Osteoblast (primary cell): ENCODE measurements at regions not wholly inside any gene's neighbourhood (a gene's known extent, or its start where the extent isn't known, plus 50 kb on each side); places are given as distances from the start of the nearest gene placed in this dataset.

Experiments
- DNase-seq: peaks from one replicate; pipeline ENCODE4 v3.0.0; 2011; ENCODE audit warnings: low spot score, mixed read lengths; ENCODE audit not compliant: insufficient read length; ENCODE audit errors: missing footprints
- H2AFZ ChIP-seq: 2 replicates; pipeline ENCODE4 v1.6.0; 2011; ENCODE audit warnings: mild to moderate bottlenecking, low read length
- H3K27ac ChIP-seq: 2 replicates; pipeline ENCODE4 v1.5.1; 2011; ENCODE audit warnings: mild to moderate bottlenecking, low read depth, low read length, moderate library complexity
- H3K27me3 ChIP-seq: 2 replicates; pipeline ENCODE4 v1.6.0; 2012; ENCODE audit warnings: mild to moderate bottlenecking, control low read depth, inconsistent platforms, low read length, moderate library complexity; ENCODE audit not compliant: insufficient read depth
- H3K36me3 ChIP-seq: 2 replicates; pipeline ENCODE4 v1.5.1; 2011; ENCODE audit warnings: mild to moderate bottlenecking, low read length, control low read depth, moderate library complexity; ENCODE audit not compliant: insufficient read depth
- H3K4me1 ChIP-seq: 2 replicates; pipeline ENCODE4 v1.5.1; 2011; ENCODE audit warnings: mild to moderate bottlenecking, low read length, control low read depth, moderate library complexity; ENCODE audit not compliant: insufficient read depth
- H3K4me2 ChIP-seq: 2 replicates; pipeline ENCODE4 v1.6.0; 2011; ENCODE audit warnings: mild to moderate bottlenecking, low read length; ENCODE audit not compliant: insufficient read depth
- H3K4me3 ChIP-seq: fragments of 200-600 bp; sonication (generic); 3 replicates; pipeline ENCODE4 v1.5.1; 2012; ENCODE audit warnings: mild to moderate bottlenecking, low read length, inconsistent platforms; ENCODE audit not compliant: insufficient read depth
- H3K79me2 ChIP-seq: 2 replicates; pipeline ENCODE4 v1.6.0; 2012; ENCODE audit warnings: mild to moderate bottlenecking, low read length, control low read depth, inconsistent platforms; ENCODE audit not compliant: insufficient read depth
- H3K9me3 ChIP-seq: 2 replicates; pipeline ENCODE4 v1.5.1; 2011; ENCODE audit warnings: low read depth, low read length, control low read depth
- H4K20me1 ChIP-seq: 2 replicates; pipeline ENCODE4 v1.6.0; 2012; ENCODE audit warnings: mild to moderate bottlenecking, low read length, control low read depth; ENCODE audit not compliant: insufficient read depth
- TF ChIP-seq, protein P1 (sequence below): IDR thresholded peaks from 2 replicates; pipeline ENCODE4 v1.5.1; 2011; ENCODE audit warnings: mild to moderate bottlenecking, low read depth, low read length, moderate library complexity; ENCODE audit errors: extremely low read depth

DNA sequence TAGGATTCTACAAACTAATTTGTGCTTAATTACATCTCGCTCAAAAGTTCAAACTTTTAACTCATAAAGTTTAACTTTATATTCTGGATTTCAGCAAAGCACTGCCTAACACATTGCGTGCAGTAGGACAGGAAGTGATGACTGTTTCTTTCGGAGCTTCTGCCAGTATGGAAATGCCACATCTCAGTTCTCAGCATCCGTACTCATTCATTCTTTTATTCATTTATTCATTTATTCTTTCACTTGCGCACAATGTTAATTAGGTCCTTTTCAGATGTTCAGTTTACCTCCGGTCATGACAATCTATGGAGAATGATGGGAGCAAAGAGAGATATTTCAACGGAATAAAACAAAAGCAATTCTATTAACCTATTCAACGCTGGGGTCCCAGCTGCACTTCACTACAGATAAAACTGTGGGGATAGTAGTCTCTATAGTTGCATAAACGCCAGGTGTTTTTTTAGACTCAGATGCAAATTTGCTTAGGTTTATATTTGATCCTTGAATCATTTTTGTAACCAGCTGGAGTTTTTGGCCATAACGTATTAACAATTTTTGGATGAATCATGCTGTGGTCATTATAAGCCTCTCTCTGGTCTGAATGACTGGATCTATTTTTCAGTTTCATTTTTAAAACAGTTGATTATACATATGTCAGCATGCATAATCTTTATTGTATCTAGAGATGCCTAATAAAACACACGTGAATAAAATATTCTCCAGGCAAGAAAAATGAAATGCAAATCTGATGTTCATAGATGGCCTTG lies 143.9 kb downstream of the KCNJ2 start:
- Histone ChIP-seq H2AFZ (no peak overlapping the region), H3K4me3 (no peak overlapping the region), H4K20me1 (no peaks in the 10 kb centered on the region), H3K79me2 (no peaks in the 10 kb centered on the region), H3K27ac (peak overlapping the region; percentile 32), H3K4me1 (no peaks in the 10 kb centered on the region), H3K27me3 (no peaks in the 10 kb centered on the region), H3K4me2 (no peak overlapping the region), H3K9me3 (no peaks in the 10 kb centered on the region), H3K36me3 (no peaks in the 10 kb centered on the region)
- TF ChIP-seq, protein P1, sequence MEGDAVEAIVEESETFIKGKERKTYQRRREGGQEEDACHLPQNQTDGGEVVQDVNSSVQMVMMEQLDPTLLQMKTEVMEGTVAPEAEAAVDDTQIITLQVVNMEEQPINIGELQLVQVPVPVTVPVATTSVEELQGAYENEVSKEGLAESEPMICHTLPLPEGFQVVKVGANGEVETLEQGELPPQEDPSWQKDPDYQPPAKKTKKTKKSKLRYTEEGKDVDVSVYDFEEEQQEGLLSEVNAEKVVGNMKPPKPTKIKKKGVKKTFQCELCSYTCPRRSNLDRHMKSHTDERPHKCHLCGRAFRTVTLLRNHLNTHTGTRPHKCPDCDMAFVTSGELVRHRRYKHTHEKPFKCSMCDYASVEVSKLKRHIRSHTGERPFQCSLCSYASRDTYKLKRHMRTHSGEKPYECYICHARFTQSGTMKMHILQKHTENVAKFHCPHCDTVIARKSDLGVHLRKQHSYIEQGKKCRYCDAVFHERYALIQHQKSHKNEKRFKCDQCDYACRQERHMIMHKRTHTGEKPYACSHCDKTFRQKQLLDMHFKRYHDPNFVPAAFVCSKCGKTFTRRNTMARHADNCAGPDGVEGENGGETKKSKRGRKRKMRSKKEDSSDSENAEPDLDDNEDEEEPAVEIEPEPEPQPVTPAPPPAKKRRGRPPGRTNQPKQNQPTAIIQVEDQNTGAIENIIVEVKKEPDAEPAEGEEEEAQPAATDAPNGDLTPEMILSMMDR: no peak
- peak; percentile 51 for DNase-seq

DNA sequence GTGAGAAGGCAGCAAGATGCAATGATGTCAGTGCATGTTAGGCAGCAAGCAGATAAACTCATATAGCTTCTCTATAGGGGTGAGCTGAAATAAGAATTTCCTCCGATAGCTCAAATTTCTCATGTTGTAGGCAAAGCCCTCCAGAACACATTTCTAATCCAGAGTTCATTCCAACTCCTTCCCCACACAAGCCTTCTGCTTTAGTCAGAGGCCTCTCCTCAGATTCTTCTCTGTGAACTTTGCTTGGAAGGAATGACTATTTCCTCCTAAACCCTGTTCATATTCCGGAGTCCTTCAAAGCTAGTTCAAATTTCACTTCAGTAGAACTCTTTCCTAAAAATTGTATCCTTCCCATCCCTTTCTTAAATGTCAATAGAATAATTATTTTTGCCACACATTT lies 144.8 kb downstream of the KCNJ2 start:
- H2AFZ ChIP-seq: no peak overlapping the region
- H4K20me1 ChIP-seq: no peaks in the 10 kb centered on the region
- peak overlapping the region; percentile 4 for H3K4me2 ChIP-seq
- peak overlapping the region; percentile 19 for H3K27ac ChIP-seq
- TF ChIP-seq, protein P1: no peak
- no peak overlapping the region for H3K4me3 ChIP-seq
- H3K36me3 ChIP-seq: no peaks in the 10 kb centered on the region
- H3K79me2 ChIP-seq: no peaks in the 10 kb centered on the region
- H3K9me3 ChIP-seq: no peaks in the 10 kb centered on the region
- DNase-seq: no peak
- H3K27me3 ChIP-seq: no peaks in the 10 kb centered on the region
- no peaks in the 10 kb centered on the region for H3K4me1 ChIP-seq

DNA sequence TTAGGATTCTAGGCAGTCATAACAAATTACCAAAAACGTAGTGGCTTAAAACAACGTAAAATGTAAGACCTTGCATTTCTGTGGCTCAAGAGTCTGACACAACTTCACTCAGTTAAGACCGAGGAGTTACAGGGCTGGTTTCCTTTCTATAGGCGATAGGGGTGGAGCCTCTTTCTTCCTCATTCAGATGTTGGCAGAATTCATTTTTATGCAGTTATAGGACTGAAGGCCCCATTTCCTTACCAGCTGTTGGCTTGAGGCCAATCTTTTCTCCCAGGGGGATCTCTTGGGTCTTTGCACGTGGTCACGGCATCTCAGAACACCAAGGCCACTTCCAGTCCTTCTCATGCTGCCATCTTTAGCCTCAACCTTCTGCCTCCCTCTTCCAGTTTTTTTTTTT lies 145.2 kb downstream of the KCNJ2 start:
- no peak overlapping the region for H3K27ac ChIP-seq
- H3K36me3 ChIP-seq: no peaks in the 10 kb centered on the region
- no peaks in the 10 kb centered on the region for H4K20me1 ChIP-seq
- H2AFZ ChIP-seq: no peak overlapping the region
- no peaks in the 10 kb centered on the region for H3K27me3 ChIP-seq
- H3K4me1 ChIP-seq: no peaks in the 10 kb centered on the region
- no peaks in the 10 kb centered on the region for H3K9me3 ChIP-seq
- H3K4me3 ChIP-seq: no peak overlapping the region
- no peaks in the 10 kb centered on the region for H3K79me2 ChIP-seq
- TF ChIP-seq, protein P1: no peak
- no peak for DNase-seq
- no peak overlapping the region for H3K4me2 ChIP-seq

DNA sequence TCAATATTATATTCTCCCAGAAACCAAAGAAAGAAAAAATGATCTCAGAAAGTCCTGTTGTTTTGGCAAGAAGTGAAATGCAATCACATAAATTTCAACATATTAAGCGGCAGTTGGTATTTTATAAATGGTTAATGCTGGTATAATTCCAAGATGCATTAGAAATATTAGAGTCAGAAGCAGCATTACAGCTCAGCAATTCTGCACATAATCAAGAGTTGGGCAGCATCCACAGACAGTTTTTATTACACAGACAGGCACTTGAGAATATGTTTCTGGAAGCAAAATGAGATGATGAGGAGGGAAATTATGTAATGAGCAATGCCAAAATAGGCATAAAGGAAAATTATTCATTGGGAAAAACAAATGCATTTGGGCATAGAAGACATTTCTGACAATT lies 148.1 kb downstream of the KCNJ2 start:
- Histone ChIP-seq H4K20me1 (no peaks in the 10 kb centered on the region), H2AFZ (no peak overlapping the region), H3K4me3 (no peak overlapping the region), H3K9me3 (no peaks in the 10 kb centered on the region), H3K4me1 (no peaks in the 10 kb centered on the region), H3K27ac (no peak overlapping the region), H3K4me2 (no peak overlapping the region), H3K27me3 (no peaks in the 10 kb centered on the region), H3K36me3 (no peaks in the 10 kb centered on the region), H3K79me2 (no peaks in the 10 kb centered on the region)
- no peak for DNase-seq
- TF ChIP-seq, protein P1: no peak
